ENCODE measurements at regions not wholly inside any gene's neighbourhood (a gene's known extent, or its start where the extent isn't known, plus 50 kb on each side); places are given as distances from the start of the nearest gene placed in this dataset.

GRCh38 chr2:236454076-236454475 lies 115.5 kb upstream of the ACKR3 start:
- H3K4me3 ChIP-seq (ENCODE audit: low read depth, low read length) = no peak overlapping the region
- TF ChIP-seq, protein P1, sequence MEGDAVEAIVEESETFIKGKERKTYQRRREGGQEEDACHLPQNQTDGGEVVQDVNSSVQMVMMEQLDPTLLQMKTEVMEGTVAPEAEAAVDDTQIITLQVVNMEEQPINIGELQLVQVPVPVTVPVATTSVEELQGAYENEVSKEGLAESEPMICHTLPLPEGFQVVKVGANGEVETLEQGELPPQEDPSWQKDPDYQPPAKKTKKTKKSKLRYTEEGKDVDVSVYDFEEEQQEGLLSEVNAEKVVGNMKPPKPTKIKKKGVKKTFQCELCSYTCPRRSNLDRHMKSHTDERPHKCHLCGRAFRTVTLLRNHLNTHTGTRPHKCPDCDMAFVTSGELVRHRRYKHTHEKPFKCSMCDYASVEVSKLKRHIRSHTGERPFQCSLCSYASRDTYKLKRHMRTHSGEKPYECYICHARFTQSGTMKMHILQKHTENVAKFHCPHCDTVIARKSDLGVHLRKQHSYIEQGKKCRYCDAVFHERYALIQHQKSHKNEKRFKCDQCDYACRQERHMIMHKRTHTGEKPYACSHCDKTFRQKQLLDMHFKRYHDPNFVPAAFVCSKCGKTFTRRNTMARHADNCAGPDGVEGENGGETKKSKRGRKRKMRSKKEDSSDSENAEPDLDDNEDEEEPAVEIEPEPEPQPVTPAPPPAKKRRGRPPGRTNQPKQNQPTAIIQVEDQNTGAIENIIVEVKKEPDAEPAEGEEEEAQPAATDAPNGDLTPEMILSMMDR (IDR thresholded peaks at IDR 0.05; ENCODE audit: insufficient read depth, low read depth, low read length) = no peak
- DNase-seq (ENCODE audit: low read depth) = no peak

- DNase-seq (ENCODE audit: low read depth) = no peak
- H3K4me3 ChIP-seq (ENCODE audit: low read depth, low read length) = no peak overlapping the region
- TF ChIP-seq, protein P1 (IDR thresholded peaks at IDR 0.05; ENCODE audit: insufficient read depth, low read depth, low read length) = no peak
Measured at GRCh38 chr2:236459393-236459792, 110.2 kb upstream of the ACKR3 start.

GRCh38 chr2:236464140-236464539 lies 105.5 kb upstream of the ACKR3 start:
- no peak for DNase-seq (ENCODE audit: low read depth)
- H3K4me3 ChIP-seq (ENCODE audit: low read depth, low read length) = no peak overlapping the region
- TF ChIP-seq, protein P1 (IDR thresholded peaks at IDR 0.05; ENCODE audit: insufficient read depth, low read depth, low read length) = no peak

DNA sequence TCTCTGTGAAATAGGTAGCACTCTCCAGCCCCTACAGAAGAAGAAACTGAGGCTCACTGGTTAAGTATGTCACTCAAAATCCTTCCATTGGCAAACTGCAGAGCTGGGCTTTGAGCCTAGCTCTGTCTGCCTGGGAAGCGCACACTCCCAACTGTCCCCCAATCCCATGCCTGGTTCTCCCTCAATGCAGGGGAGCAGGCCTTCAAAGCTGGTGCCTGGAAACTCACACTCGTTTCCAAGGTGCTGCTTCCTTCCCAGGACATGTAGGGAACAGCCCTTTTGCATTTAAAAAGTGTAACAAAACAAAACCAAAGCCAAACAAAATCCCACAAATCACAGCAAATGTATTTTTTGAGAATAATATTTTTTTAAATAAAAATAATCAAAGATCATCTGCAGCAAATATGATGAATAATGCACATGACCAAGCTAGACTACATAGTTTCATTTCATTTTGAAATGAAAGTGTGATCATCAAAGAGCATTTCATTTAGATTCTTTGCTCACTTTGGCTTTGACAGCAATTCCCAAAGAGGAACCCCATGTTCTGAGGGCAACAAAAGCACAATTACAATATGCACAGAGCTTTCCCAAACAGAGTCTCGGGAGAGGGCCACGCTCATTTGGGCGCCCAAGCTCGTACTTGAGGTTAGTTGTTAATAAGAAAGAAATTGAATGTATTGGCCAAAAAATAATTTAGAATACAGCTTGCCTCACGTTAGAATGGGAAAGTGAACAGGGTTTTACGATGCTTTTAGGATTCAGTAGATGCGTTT lies 96.7 kb upstream of the ACKR3 start:
- DNase-seq (ENCODE audit: low read depth) = no peak
- TF ChIP-seq, protein P1 (IDR thresholded peaks at IDR 0.05; ENCODE audit: insufficient read depth, low read depth, low read length) = no peak
- no peak overlapping the region for H3K4me3 ChIP-seq (ENCODE audit: low read depth, low read length)

DNA sequence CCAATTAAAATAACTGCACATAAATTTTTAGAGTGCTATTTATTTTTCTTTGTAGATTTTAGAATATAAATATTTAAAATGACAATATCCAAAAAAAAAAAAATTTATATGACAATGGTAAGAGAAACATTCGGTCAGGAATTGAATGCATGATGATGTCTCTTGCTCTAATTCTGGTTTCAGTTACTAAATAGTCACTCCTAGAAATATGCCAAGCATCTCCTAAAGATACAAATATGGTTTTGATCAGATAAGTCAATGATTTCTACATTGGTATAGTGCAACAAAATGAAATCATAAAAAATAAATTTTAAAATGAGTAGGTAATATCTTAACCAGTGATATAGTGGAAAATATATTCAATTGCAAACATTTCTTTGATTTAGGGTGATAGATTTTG lies 95.9 kb upstream of the ACKR3 start:
- TF ChIP-seq, protein P1 (IDR thresholded peaks at IDR 0.05; ENCODE audit: insufficient read depth, low read depth, low read length) = no peak
- no peak overlapping the region for H3K4me3 ChIP-seq (ENCODE audit: low read depth, low read length)
- no peak for DNase-seq (ENCODE audit: low read depth)

DNA sequence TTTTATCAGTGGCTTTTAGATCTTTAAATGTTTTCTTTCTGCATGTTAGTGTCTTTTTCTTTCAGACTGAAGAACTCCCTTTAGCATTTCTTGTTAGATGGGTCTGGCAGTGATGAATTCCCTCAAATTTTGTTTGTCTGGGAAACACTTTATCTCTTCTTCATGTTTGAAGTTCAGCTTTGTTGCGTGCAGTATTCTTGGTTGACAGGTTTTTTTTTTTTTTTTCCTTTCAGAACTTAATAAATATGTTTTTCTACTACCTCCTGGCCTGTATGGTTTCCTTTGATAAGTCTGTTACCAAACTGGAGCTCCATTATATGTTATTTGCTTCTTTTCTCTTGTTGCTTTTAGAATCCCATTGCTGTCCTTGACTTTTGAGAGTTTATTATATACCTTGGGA lies 89.8 kb upstream of the ACKR3 start:
- DNase-seq (ENCODE audit: low read depth) = no peak
- TF ChIP-seq, protein P1 (IDR thresholded peaks at IDR 0.05; ENCODE audit: insufficient read depth, low read depth, low read length) = no peak
- no peak overlapping the region for H3K4me3 ChIP-seq (ENCODE audit: low read depth, low read length)

- TF ChIP-seq, protein P1 (IDR thresholded peaks at IDR 0.05; ENCODE audit: insufficient read depth, low read depth, low read length) = no peak
- no peak for DNase-seq (ENCODE audit: low read depth)
- no peak overlapping the region for H3K4me3 ChIP-seq (ENCODE audit: low read depth, low read length)
Measured at GRCh38 chr2:236483102-236483501, 86.5 kb upstream of the ACKR3 start.
